HT1080 (cell line): ENCODE measurements at regions not wholly inside any gene's neighbourhood (a gene's known extent, or its start where the extent isn't known, plus 50 kb on each side); places are given as distances from the start of the nearest gene placed in this dataset.

Experiments
- DNase-seq: peaks from one replicate; pipeline ENCODE4 v3.0.0-alpha.2; 2015; ENCODE audit warnings: low read depth

GRCh38 chr14:82113710-82114109 is 580.1 kb upstream of the SEL1L start:
- no peak for DNase-seq

- no peak for DNase-seq
Measured at GRCh38 chr14:82116721-82117120, 583.1 kb upstream of the SEL1L start.

- DNase-seq: no peak
Measured at GRCh38 chr14:82122655-82123054, 589.0 kb upstream of the SEL1L start.

GRCh38 chr14:82124511-82124910 is 590.9 kb upstream of the SEL1L start:
- DNase-seq: no peak

- DNase-seq: no peak
Measured at GRCh38 chr14:82126006-82126405, 592.4 kb upstream of the SEL1L start.

GRCh38 chr14:82134411-82134810 is 600.8 kb upstream of the SEL1L start:
- DNase-seq: no peak

GRCh38 chr14:82138431-82138830 is 604.8 kb upstream of the SEL1L start:
- no peak for DNase-seq

GRCh38 chr14:82146846-82147245 is 613.2 kb upstream of the SEL1L start:
- DNase-seq: no peak

- no peak for DNase-seq
Measured at GRCh38 chr14:82153689-82154088, 620.0 kb upstream of the SEL1L start.

GRCh38 chr14:82159624-82160023 is 626.0 kb upstream of the SEL1L start:
- DNase-seq: no peak

- DNase-seq: no peak
Measured at GRCh38 chr14:82180139-82180538, 646.5 kb upstream of the SEL1L start.

- DNase-seq: no peak
Measured at GRCh38 chr14:82182646-82183045, 649.0 kb upstream of the SEL1L start.

GRCh38 chr14:82190742-82191141 is 657.1 kb upstream of the SEL1L start:
- DNase-seq: no peak

GRCh38 chr14:82192387-82192786 is 658.7 kb upstream of the SEL1L start:
- DNase-seq: no peak

- DNase-seq: no peak
Measured at GRCh38 chr14:82223276-82223675, 689.6 kb upstream of the SEL1L start.

GRCh38 chr14:82224610-82225009 is 691.0 kb upstream of the SEL1L start:
- DNase-seq: no peak

GRCh38 chr14:82230748-82231147 is 697.1 kb upstream of the SEL1L start:
- no peak for DNase-seq

- DNase-seq: no peak
Measured at GRCh38 chr14:82238649-82239048, 705.0 kb upstream of the SEL1L start.

- no peak for DNase-seq
Measured at GRCh38 chr14:82239223-82239622, 705.6 kb upstream of the SEL1L start.

- no peak for DNase-seq
Measured at GRCh38 chr14:82244791-82245190, 711.1 kb upstream of the SEL1L start.

- peak; percentile 77 for DNase-seq
Measured at GRCh38 chr14:82251494-82251893, 717.8 kb upstream of the SEL1L start.

GRCh38 chr14:82270286-82270685 is 736.6 kb upstream of the SEL1L start:
- DNase-seq: no peak

GRCh38 chr14:82298811-82299210 is 765.2 kb upstream of the SEL1L start:
- no peak for DNase-seq

GRCh38 chr14:82309199-82309598 is 775.5 kb upstream of the SEL1L start:
- no peak for DNase-seq
